PFSK-1 (cell line): ENCODE measurements at regions not wholly inside any gene's neighbourhood (a gene's known extent, or its start where the extent isn't known, plus 50 kb on each side); places are given as distances from the start of the nearest gene placed in this dataset.

ENCODE experiments used
- FOXP2 ChIP-seq: optimal IDR thresholded peaks from 2 replicates; pipeline ENCODE3; 2011; ENCODE audit warnings: borderline replicate concordance, control low read depth, inconsistent platforms; ENCODE audit not compliant: insufficient read depth; ENCODE audit errors: extremely low read length, extremely low read depth
- POLR2AphosphoS5 ChIP-seq: IDR thresholded peaks from 2 replicates; pipeline ENCODE4 v1.6.1; 2012; ENCODE audit warnings: low read depth, mild to moderate bottlenecking, control low read depth, low read length, moderate library complexity
- REST ChIP-seq, 2 experiments: IDR thresholded peaks; 2 replicates each; pipeline versions ENCODE4 v1.6.1 to v1.8.0; 2011 to 2012; ENCODE audit warnings: low read depth in 2 of 2, low read length in 2 of 2, control low read depth in 1 of 2, inconsistent platforms in 1 of 2, mild to moderate bottlenecking in 1 of 2, moderate library complexity in 1 of 2; ENCODE audit not compliant: insufficient read depth in 1 of 2
- SIN3A ChIP-seq: IDR thresholded peaks from 2 replicates; pipeline ENCODE4 v1.6.1; 2012; ENCODE audit warnings: mild to moderate bottlenecking, low read length, moderate library complexity, borderline replicate concordance; ENCODE audit not compliant: insufficient read depth
- TAF1 ChIP-seq: IDR thresholded peaks from 2 replicates; pipeline ENCODE4 v1.6.1; 2012; ENCODE audit warnings: low read length, control low read depth, borderline replicate concordance; ENCODE audit not compliant: insufficient read depth

- TF ChIP-seq POLR2AphosphoS5, result no peak
- TF ChIP-seq REST (IDR thresholded peaks at IDR 0.05; ENCODE audit: insufficient read depth in 1 of 2, low read depth in 2 of 2, low read length in 2 of 2), result no peak
- no peak for TF ChIP-seq SIN3A
- TF ChIP-seq TAF1, result no peak
- no peak for TF ChIP-seq FOXP2
Observed at GRCh38 chr14:98999901-99000300, 272.1 kb downstream of the BCL11B start.
